HCT116 (cell line): ENCODE measurements at regions not wholly inside any gene's neighbourhood (a gene's known extent, or its start where the extent isn't known, plus 50 kb on each side); places are given as distances from the start of the nearest gene placed in this dataset.

Experiments used
- ATAC-seq: fragments of 200-7000 bp; cut with Tn5 transposase; 2 replicates; pipeline ENCODE4 v1.9.1; 2020; ENCODE audit warnings: mild to moderate bottlenecking, moderate library complexity
- BruUV-seq: library from RNA; stranded (reverse); fragments of 400-500 nt; replicated peaks from 2 replicates; lab custom pipeline; 2021; lab: Mats Ljungman, UMichigan
- CTCF ChIA-PET: fragments of 300-600 bp; sonication (Branson Sonifier 250); formaldehyde crosslinking; loops from one replicate; lab custom pipeline; 2021; ENCODE audit warnings: antibody characterized with exemption; lab: Charles Lee
- POLR2A ChIA-PET: fragments of 300-600, 350-600 bp; sonication (Branson Sonifier 250); formaldehyde crosslinking; loops from one replicate; lab custom pipeline; 2021; ENCODE audit warnings: antibody characterized with exemption; lab: Charles Lee
- RAD21 ChIA-PET, 2 experiments: fragments of 300-600 bp; sonication (Branson Sonifier 250); formaldehyde crosslinking; loops; one replicate each; lab custom pipeline; 2023; ENCODE audit warnings: low total read pairs in 2 of 2; ENCODE audit not compliant: uncharacterized antibody in 2 of 2, unreplicated experiment in 2 of 2, low non-redundant PET in 1 of 2; lab: Charles Lee
- DNase-seq: peaks from one replicate; pipeline ENCODE4 v3.0.0-alpha.2; 2010; ENCODE audit warnings: low read depth, low spot score
- H2AFZ ChIP-seq: fragments of 200-600 bp; shearing (Covaris generic), sonication (generic); 2 replicates; pipeline ENCODE4 v1.6.1; 2017; ENCODE audit warnings: low read depth, mixed run types, mixed read lengths, antibody characterized with exemption, low read length; ENCODE audit not compliant: poor library complexity, severe bottlenecking
- H3K27ac ChIP-seq: 2 replicates; pipeline ENCODE4 v1.5.1; 2012; ENCODE audit warnings: low read depth, low read length
- H3K27me3 ChIP-seq: fragments of 200-600 bp; sonication (generic); 2 replicates; pipeline ENCODE4 v1.6.1; 2016; ENCODE audit warnings: mixed run types, low read length, mixed read lengths; ENCODE audit not compliant: insufficient read depth
- H3K36me3 ChIP-seq, 2 experiments: fragments of 200-500 bp in 1 of 2; fragments of 200-600 bp in 1 of 2; sonication (Bioruptor generic) in 1 of 2; sonication (generic) in 1 of 2; 2 replicates each; pipeline versions ENCODE4 v1.5.1 to v1.6.1; 2014 to 2016; ENCODE audit warnings: low read length in 2 of 2, inconsistent platforms in 1 of 2, mixed read lengths in 1 of 2, mixed run types in 1 of 2; ENCODE audit not compliant: insufficient read depth in 2 of 2, control insufficient read depth in 1 of 2
- H3K4me1 ChIP-seq, 2 experiments: fragments of 200-600 bp in 1 of 2; sonication (generic) in 1 of 2; 2 replicates each; pipeline versions ENCODE4 v1.5.1 to v1.6.1; 2012 to 2017; ENCODE audit warnings: low read length in 2 of 2, inconsistent platforms in 1 of 2, mild to moderate bottlenecking in 1 of 2, mixed read lengths in 1 of 2, mixed run types in 1 of 2, moderate library complexity in 1 of 2; ENCODE audit not compliant: insufficient read depth in 2 of 2, control insufficient read depth in 1 of 2
- H3K4me2 ChIP-seq: fragments of 200-600 bp; sonication (generic); 2 replicates; pipeline ENCODE4 v1.6.1; 2017; ENCODE audit warnings: mixed run types, low read length, mixed read lengths
- H3K4me3 ChIP-seq, 2 experiments: fragments of 200-600 bp in 1 of 2; sonication (generic) in 1 of 2; replicated peaks in 1 of 2; 2 replicates each; pipeline ENCODE4 v1.5.1; 2011 to 2016; ENCODE audit warnings: low read length in 2 of 2, control low read depth in 1 of 2, low read depth in 1 of 2, mild to moderate bottlenecking in 1 of 2, mixed read lengths in 1 of 2, mixed run types in 1 of 2
- H3K79me2 ChIP-seq: fragments of 200-600 bp; sonication (generic); 2 replicates; pipeline ENCODE4 v1.6.1; 2017; ENCODE audit warnings: mild to moderate bottlenecking, mixed run types, low read length, moderate library complexity, mixed read lengths; ENCODE audit not compliant: insufficient read depth
- H3K9ac ChIP-seq: fragments of 200-600 bp; sonication (generic); 2 replicates; pipeline ENCODE4 v1.6.1; 2016; ENCODE audit warnings: low read length, mixed read lengths
- H3K9me2 ChIP-seq: fragments of 200-600 bp; sonication (generic), shearing (Covaris generic); 2 replicates; pipeline ENCODE4 v1.6.1; 2017; ENCODE audit warnings: mixed run types, mild to moderate bottlenecking, moderate library complexity; ENCODE audit not compliant: insufficient read depth
- H3K9me3 ChIP-seq, 2 experiments: fragments of 200-500 bp in 1 of 2; fragments of 200-600 bp in 1 of 2; sonication (Bioruptor generic) in 1 of 2; sonication (generic) in 1 of 2; 2 replicates each; pipeline ENCODE4 v1.6.1; 2014 to 2017; ENCODE audit warnings: low read length in 2 of 2, mixed read lengths in 2 of 2, inconsistent platforms in 1 of 2, low read depth in 1 of 2, mild to moderate bottlenecking in 1 of 2, mixed run types in 1 of 2, moderate library complexity in 1 of 2; ENCODE audit not compliant: control insufficient read depth in 1 of 2, insufficient read depth in 1 of 2
- H4K20me1 ChIP-seq: fragments of 200-600 bp; sonication (generic), shearing (Covaris generic); 2 replicates; pipeline ENCODE4 v1.6.1; 2017; ENCODE audit warnings: mixed run types, mild to moderate bottlenecking, moderate library complexity; ENCODE audit not compliant: insufficient read depth
- ATF3 ChIP-seq: IDR thresholded peaks from 2 replicates; pipeline ENCODE4 v1.6.1; 2012
- CBX3 ChIP-seq: IDR thresholded peaks from 2 replicates; pipeline ENCODE4 v1.6.1; 2012; ENCODE audit warnings: low read depth
- CTCF ChIP-seq, 3 experiments: fragments of 200-600 bp in 1 of 3; sonication (generic) in 1 of 3; IDR thresholded peaks in 2 of 3; conservative IDR thresholded peaks in 1 of 3; 2 replicates each; pipeline ENCODE4 v1.5.1; 2012 to 2017; ENCODE audit warnings: low read depth in 2 of 3, low read length in 2 of 3, antibody characterized with exemption in 1 of 3, borderline replicate concordance in 1 of 3, control low read depth in 1 of 3, mild to moderate bottlenecking in 1 of 3, mixed read lengths in 1 of 3, mixed run types in 1 of 3, moderate library complexity in 1 of 3; ENCODE audit not compliant: insufficient read depth in 1 of 3
- EGR1 ChIP-seq: IDR thresholded peaks from 2 replicates; pipeline ENCODE4 v1.6.1; 2012; ENCODE audit warnings: low read depth
- ELF1 ChIP-seq: IDR thresholded peaks from 2 replicates; pipeline ENCODE4 v1.6.1; 2012; ENCODE audit warnings: low read depth, borderline replicate concordance
- EZH2 ChIP-seq: fragments of 200-600 bp; sonication (generic); IDR thresholded peaks from 2 replicates; pipeline ENCODE4 v1.6.1; 2017; ENCODE audit warnings: antibody characterized with exemption, mixed run types
- JUND ChIP-seq: IDR thresholded peaks from 2 replicates; pipeline ENCODE4 v1.6.1; 2012
- MAX ChIP-seq: IDR thresholded peaks from 2 replicates; pipeline ENCODE4 v1.6.1; 2012
- RAD21 ChIP-seq: IDR thresholded peaks from 2 replicates; pipeline ENCODE4 v1.6.1; 2012; ENCODE audit warnings: low read depth, mild to moderate bottlenecking
- REST ChIP-seq: IDR thresholded peaks from 2 replicates; pipeline ENCODE4 v1.6.1; 2012; ENCODE audit warnings: low read depth
- SIN3A ChIP-seq: IDR thresholded peaks from 2 replicates; pipeline ENCODE4 v1.6.1; 2012; ENCODE audit warnings: low read depth
- SP1 ChIP-seq: IDR thresholded peaks from 2 replicates; pipeline ENCODE4 v1.6.1; 2012; ENCODE audit warnings: low read depth
- SRF ChIP-seq: IDR thresholded peaks from 2 replicates; pipeline ENCODE4 v1.6.1; 2012; ENCODE audit warnings: low read depth
- YY1 ChIP-seq: IDR thresholded peaks from 2 replicates; pipeline ENCODE4 v1.6.1; 2011; ENCODE audit warnings: low read length, low read depth, moderate library complexity, mild to moderate bottlenecking; ENCODE audit not compliant: insufficient replicate concordance; ENCODE audit errors: extremely low read depth
- ZNF274 ChIP-seq: fragments of 200-500 bp; sonication (Bioruptor generic); IDR thresholded peaks from 2 replicates; pipeline ENCODE4 v1.6.1; 2014; ENCODE audit warnings: mild to moderate bottlenecking, low read depth, low read length, inconsistent platforms
- intact Hi-C: fragments of 100-400 bp; cut with micrococcal nuclease; formaldehyde crosslinking; loops from 2 replicates; pipeline ENCODE4 v1.10.0; 2022

GRCh38 chr14:97657609-97658008 lies 860.4 kb downstream of the VRK1 start:
- H3K9ac ChIP-seq = no peak overlapping the region
- no peak overlapping the region for H3K4me2 ChIP-seq
- TF ChIP-seq CTCF (IDR thresholded peaks at IDR 0.05 in 2 of 3, conservative IDR thresholded peaks at IDR 0.05 in 1 of 3; ENCODE audit: borderline replicate concordance in 1 of 3, insufficient read depth in 1 of 3, low read depth in 2 of 3, low read length in 2 of 3) (no peak), JUND (no peak), SRF (no peak), ATF3 (no peak), SP1 (no peak), ELF1 (no peak), CBX3 (no peak), EZH2 (no peak)
- no peaks in the 10 kb centered on the region for H3K4me1 ChIP-seq
- intact Hi-C loops = no loop called here
- POLR2A ChIA-PET = no interaction called here
- no peaks in the 10 kb centered on the region for H3K36me3 ChIP-seq
- RAD21 ChIA-PET = no interaction called here
- H3K79me2 ChIP-seq = no peaks in the 10 kb centered on the region
- no TSS peak for BruUV-seq
- DNase-seq = no peak
- H3K27me3 ChIP-seq = no peaks in the 10 kb centered on the region
- no peaks in the 10 kb centered on the region for H3K9me2 ChIP-seq
- H2AFZ ChIP-seq = no peak overlapping the region
- no peaks in the 10 kb centered on the region for H3K9me3 ChIP-seq
- no peak overlapping the region for H3K27ac ChIP-seq
- H3K4me3 ChIP-seq = no peak overlapping the region
- H4K20me1 ChIP-seq = no peaks in the 10 kb centered on the region
- no peak for ATAC-seq
- CTCF ChIA-PET = no interaction called here

GRCh38 chr14:97687944-97688630 lies 890.9 kb downstream of the VRK1 start:
- Histone ChIP-seq H3K4me3 (no peak overlapping the region), H3K79me2 (no peaks in the 10 kb centered on the region), H3K4me2 (no peak overlapping the region), H3K9me2 (no peaks in the 10 kb centered on the region), H2AFZ (no peak overlapping the region), H3K27me3 (no peaks in the 10 kb centered on the region), H3K36me3 (no peaks in the 10 kb centered on the region), H3K9ac (no peak overlapping the region), H3K9me3 (no peaks in the 10 kb centered on the region), H3K4me1 (no peaks in the 10 kb centered on the region), H4K20me1 (no peaks in the 10 kb centered on the region), H3K27ac (no peak overlapping the region)
- DNase-seq (no peak), ATAC-seq (no peak)
- intact Hi-C loops = no loop called here
- ChIA-PET RAD21 (no interaction called here), CTCF (no interaction called here), POLR2A (no interaction called here)
- no TSS peak for BruUV-seq
- TF ChIP-seq REST (no peak), SIN3A (no peak), YY1 (no peak), ZNF274 (no peak), RAD21 (no peak), EGR1 (no peak), SRF (no peak), JUND (no peak), MAX (no peak), ELF1 (no peak)
